GM12892 (cell line): ENCODE measurements at regions not wholly inside any gene's neighbourhood (a gene's known extent, or its start where the extent isn't known, plus 50 kb on each side); places are given as distances from the start of the nearest gene placed in this dataset.

Source experiments
- DNase-seq: peaks from one replicate; pipeline ENCODE4 v3.0.0; 2011; ENCODE audit not compliant: insufficient read length
- FAIRE-seq: peaks from 2 replicates; lab custom pipeline; 2011; peaks lifted over from hg19 to GRCh38; lab: Jason Lieb, UNC
- POLR2A ChIP-seq: IDR thresholded peaks from 2 replicates; pipeline ENCODE4 v1.6.1; 2011; ENCODE audit warnings: low read depth, low read length, control low read depth
- POLR2AphosphoS5 ChIP-seq: IDR thresholded peaks from 2 replicates; pipeline ENCODE4 v1.6.1; 2011; ENCODE audit warnings: low read depth, low read length, control low read depth
- TAF1 ChIP-seq: IDR thresholded peaks from 2 replicates; pipeline ENCODE4 v1.6.1; 2011; ENCODE audit warnings: low read depth, mild to moderate bottlenecking, control low read depth, low read length, borderline replicate concordance

DNA sequence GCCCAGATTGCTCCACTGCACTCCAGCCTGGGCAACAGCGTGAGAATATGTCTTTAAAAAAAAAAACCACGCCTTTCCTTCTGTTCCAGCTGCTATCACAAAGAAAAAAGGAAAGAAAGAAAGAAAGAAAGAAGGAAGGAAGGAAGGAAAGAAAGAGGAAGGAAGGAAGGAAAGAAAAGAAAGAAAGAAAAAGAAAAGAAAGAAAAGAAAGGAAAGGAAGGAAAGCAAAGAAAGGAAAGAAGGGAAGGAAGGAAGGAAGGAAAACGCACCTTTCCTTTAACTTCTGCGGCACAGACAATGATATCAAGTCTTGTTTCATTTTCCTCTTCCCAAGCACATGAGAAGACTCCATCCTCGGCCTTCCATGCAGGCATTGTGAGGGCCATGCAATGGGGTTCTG is 107.4 kb upstream of the NOCT start:
- DNase-seq (no peak), FAIRE-seq (no peak)
- no peak for TF ChIP-seq POLR2AphosphoS5
- no peak for TF ChIP-seq POLR2A
- no peak for TF ChIP-seq TAF1

DNA sequence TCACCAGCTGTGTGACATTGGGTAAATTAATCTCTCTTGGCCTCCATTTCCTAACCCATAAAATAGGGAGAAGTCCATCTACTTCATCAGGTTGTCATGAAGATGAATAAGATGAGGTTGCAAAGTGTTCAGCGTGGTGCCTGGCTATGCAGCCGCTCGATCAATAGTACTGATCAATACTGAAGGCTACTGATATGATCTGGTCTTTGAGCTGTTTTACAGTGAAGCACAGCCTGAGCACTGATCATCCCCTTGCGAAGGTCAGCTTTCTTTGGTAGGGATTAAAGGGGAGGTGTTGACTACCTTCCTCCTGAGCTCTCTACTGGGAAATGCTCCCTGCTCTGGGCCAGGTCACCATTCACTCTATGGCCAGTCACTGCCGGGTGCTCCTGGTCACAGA is 108.4 kb upstream of the NOCT start:
- no peak for TF ChIP-seq POLR2AphosphoS5
- TF ChIP-seq TAF1 = no peak
- TF ChIP-seq POLR2A = no peak
- no peak for DNase-seq
- FAIRE-seq = no peak

DNA sequence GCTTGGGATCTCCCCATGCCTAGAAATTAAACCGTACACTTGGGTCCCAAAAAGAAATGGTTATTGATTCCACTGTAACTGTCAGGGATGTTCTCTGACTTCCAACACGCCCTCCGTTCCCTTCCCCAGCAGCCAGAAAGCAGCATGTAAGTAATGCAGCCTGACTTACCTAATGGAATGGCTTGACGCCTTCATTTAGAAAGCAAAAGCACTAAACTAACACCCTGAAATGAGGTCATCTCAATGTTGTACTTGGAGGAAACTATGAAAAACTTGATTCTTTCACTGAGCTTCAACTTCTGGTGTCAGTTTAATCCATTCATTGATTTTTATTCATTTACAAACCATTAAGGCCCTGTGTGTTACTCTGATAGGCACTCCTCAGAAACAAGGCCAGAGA is 110.8 kb upstream of the NOCT start:
- TF ChIP-seq POLR2AphosphoS5 = no peak
- TF ChIP-seq POLR2A = no peak
- no peak for TF ChIP-seq TAF1
- FAIRE-seq (no peak), DNase-seq (no peak)

DNA sequence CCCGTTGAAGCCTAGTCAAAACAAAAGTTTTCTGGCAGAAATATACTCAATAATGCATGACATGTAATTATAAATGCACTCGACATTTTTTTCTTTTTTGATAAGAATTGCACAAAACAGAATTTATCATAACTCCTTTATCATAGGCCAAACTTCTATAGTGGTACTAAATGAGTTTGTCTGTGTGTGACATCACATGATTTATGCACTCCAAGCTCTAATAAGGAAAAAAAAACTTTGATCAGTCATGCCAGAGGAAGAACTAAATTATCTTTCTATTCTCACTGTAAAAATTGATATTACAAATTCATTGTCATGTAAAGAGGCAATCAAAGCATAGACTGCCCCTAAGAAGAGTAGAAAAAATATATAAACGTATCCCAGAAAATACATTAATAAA is 112.4 kb upstream of the NOCT start:
- DNase-seq (no peak), FAIRE-seq (no peak)
- TF ChIP-seq POLR2A (no peak), POLR2AphosphoS5 (no peak), TAF1 (no peak)

DNA sequence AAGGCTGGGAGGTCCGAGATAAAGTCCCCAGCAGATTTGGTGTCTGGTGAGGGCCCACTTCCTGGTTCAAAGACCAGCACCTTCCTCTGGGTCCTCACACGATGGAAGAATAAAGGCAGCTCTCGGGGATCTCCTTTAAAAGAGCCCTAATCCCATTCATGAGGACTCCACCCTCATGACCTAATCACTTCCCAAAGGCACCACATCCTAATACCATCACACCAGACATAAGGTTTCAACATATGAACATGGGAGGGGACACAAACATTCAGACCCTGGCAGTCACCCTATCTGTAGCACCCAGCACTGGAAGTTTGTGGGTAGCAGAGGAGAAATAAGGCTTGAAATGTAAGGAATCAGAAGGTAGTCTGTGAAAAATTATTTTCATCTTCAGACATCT is 112.9 kb upstream of the NOCT start:
- DNase-seq (no peak), FAIRE-seq (no peak)
- TF ChIP-seq TAF1 = no peak
- no peak for TF ChIP-seq POLR2AphosphoS5

DNA sequence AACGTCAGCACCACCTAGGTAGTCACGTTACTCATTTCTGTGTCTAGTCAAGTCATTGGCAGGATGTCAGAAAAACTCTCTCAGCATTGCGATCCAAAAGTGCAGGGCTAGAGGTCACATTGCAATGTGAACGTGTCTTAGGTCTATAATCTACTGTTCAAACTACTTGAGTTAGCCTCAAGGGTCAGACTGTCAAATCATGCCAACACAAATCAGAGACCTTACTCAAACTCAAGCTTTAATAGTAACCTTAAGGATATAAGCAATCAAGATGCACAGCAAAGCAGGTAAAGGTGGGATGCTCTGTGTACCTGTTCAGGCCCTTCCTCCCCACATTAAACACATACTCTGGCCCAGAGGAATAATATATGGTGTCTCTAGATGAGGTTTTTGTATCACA is 114.4 kb upstream of the NOCT start:
- no peak for DNase-seq
- no peak for TF ChIP-seq POLR2A
- FAIRE-seq = no peak

DNA sequence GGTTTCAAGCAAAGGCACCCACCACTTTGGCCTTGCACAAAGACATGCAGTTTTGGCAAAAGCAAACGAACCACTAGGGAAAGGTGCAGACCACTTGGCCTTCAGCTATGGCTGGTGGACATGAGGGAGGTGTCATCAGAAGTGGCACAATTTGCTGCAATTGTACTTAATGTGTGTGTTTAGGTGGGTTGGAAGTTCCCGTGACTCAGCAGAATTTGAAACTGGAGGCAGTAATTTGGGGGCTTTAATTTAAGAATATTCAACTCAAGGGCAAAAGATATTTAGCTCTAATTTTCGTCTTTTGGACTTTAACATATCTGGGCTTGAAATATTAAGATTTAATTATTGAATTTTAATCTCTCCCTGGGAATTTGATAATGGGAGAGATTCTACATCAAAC is 115.6 kb upstream of the NOCT start:
- FAIRE-seq = no peak
- DNase-seq = no peak
- TF ChIP-seq POLR2A = no peak
- no peak for TF ChIP-seq TAF1
- no peak for TF ChIP-seq POLR2AphosphoS5

DNA sequence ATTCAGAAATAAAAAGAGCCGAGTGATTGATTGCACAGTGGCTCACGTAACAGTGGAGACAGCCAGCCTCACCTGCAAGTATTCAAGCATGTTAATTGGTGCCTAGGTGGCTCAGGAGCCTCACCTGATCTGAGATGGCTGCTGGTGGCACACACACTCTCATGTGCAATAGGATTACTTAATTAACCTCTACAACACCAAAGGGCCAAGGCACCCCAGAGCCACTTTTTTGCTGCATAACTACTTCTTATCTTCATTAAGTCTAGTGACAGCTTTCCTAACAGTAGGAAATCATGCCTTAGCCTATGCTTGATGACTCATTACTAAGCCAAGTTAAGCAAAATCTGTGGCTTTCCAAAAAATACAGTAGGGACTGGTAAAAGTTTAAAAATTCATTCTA is 117.3 kb upstream of the NOCT start:
- TF ChIP-seq POLR2AphosphoS5 (no peak), POLR2A (no peak), TAF1 (no peak)
- FAIRE-seq = no peak
- DNase-seq = no peak

DNA sequence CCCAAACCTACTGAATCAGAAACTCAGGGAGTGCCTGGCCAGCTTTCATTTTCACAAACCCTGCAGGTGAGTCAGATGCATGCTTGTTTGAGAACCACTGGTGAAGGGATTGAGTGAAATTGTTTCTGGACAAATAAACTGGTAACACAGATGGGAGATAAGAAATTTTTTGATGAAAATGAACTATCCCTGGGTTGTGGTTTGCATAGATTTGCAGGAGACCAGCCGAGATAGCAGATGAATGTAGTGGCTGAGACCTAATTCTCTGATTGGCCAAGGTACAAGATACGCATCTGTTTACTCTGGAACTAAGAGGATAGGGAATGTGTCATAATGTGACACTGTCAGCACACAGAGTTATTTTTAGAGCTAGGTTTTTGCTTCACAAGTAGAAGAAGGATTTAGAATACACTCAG is 117.8 kb upstream of the NOCT start:
- DNase-seq (no peak), FAIRE-seq (no peak)
- TF ChIP-seq TAF1 (no peak), POLR2A (no peak), POLR2AphosphoS5 (no peak)

DNA sequence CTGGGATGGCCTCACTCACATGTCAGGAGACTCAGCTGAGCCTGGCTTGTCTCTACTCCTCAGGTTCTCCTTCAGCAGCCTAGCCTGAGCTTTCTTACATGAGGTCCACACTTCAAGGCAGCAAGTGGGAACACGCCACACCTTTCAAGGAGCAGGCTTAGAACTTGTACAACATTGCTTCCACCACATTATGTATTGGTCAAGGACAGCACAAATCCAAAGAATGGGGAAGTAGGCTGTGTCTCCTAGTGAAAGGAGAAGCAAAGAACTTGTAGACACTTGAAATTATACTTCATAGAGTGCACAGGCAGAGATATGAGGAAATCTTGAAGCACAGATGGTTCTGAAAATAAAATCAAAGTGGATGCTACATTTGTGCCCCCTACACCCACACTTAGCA is 120.9 kb upstream of the NOCT start:
- TF ChIP-seq TAF1 (no peak), POLR2A (no peak), POLR2AphosphoS5 (no peak)
- FAIRE-seq (no peak), DNase-seq (no peak)

DNA sequence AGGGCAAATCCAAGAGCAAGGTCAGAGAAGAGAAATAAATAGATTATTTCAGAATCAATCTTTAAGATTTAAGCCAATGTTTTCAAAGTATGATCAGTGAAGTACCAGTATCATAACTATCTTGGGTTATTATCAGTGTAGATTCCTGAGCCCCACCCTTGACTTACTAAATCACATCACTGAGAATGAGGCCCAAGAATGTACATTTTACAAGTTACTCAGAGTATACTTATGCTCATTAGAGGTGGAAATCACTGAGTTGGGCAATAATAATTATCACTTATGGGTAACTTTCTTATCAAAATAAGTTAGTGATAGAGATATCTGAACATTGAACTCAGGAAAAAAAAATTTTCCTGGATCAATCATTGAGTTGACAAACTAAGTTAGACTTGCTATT is 121.6 kb upstream of the NOCT start:
- DNase-seq (no peak), FAIRE-seq (no peak)
- TF ChIP-seq POLR2A (no peak), POLR2AphosphoS5 (no peak), TAF1 (no peak)

DNA sequence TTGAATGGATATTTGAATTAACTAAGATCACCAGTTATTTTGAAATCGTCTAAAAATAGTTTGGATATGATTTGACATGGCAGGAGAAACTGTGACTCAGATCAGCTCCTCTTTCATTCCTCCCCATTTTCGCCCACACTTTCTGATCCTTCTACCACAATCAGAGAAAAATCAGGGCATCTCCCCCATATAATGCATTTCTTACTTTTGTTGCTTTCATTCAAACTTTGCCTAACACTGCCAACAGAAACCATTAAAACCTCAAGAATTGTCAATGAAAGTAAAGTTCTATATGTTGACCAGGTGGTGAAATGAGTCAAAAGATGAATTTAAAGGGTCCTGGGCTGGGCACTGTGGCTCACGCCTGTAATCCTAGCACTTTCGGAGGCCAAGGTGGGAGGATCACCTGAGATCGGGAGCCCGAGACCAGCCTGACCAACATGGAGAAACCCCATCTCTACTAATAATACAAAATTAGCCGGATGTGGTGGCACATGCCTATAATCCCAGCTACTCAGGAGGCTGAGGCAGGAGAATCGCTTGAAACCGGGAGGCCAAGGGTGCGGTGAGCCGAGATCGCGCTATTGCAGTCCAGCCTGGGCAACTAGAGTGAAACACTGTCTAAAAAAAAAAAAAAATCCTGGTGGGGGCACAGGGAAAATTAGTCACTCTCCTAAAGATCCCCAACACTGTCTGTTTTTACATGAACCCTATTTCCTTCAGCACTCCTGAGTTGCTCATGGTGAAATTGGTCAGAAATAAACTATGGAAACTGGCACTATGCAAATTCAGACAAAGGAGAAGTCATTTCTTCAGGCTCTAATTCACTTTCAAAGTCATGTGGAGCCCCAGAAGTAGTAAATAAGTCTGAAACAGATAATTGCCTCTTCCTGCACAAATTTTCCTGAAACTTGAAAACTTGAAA is 122.8 kb upstream of the NOCT start:
- TF ChIP-seq TAF1 (no peak), POLR2A (no peak), POLR2AphosphoS5 (no peak)
- DNase-seq (no peak), FAIRE-seq (no peak)
